Neutrophil (primary cell): ENCODE measurements at regions not wholly inside any gene's neighbourhood (a gene's known extent, or its start where the extent isn't known, plus 50 kb on each side); places are given as distances from the start of the nearest gene placed in this dataset.
"Not testable (repeated sequence)": the region's sequence is repeated elsewhere in the genome, so short reads cannot be mapped to it uniquely, and the experiment has no call there.

Experiments
- H3K27ac ChIP-seq: fragments of 200-600 bp; sonication (generic); 2 replicates; pipeline ENCODE4 v1.5.1; 2016; ENCODE audit warnings: mild to moderate bottlenecking, moderate library complexity
- H3K27me3 ChIP-seq: fragments of 200-600 bp; sonication (generic); 2 replicates; pipeline ENCODE4 v1.6.0; 2016; ENCODE audit warnings: mild to moderate bottlenecking
- H3K36me3 ChIP-seq: fragments of 200-600 bp; sonication (generic); 2 replicates; pipeline ENCODE4 v1.5.1; 2017
- H3K4me1 ChIP-seq, 2 experiments: fragments of 200-600 bp in 1 of 2; sonication (generic) in 1 of 2; 1 replicate in 1 of 2; 2 replicates in 1 of 2; pipeline versions ENCODE4 v1.5.1 to v1.6.1; 2013 to 2016; ENCODE audit warnings: low read depth in 1 of 2, low read length in 1 of 2, mild to moderate bottlenecking in 1 of 2, moderate library complexity in 1 of 2; ENCODE audit not compliant: control insufficient read depth in 1 of 2, insufficient read depth in 1 of 2
- H3K4me3 ChIP-seq, 2 experiments: fragments of 200-600 bp in 1 of 2; sonication (generic) in 1 of 2; 1 replicate in 1 of 2; 2 replicates in 1 of 2; pipeline ENCODE4 v1.5.1; 2013 to 2016; ENCODE audit warnings: low read depth in 1 of 2, low read length in 1 of 2, mild to moderate bottlenecking in 1 of 2, moderate library complexity in 1 of 2
- H3K9me3 ChIP-seq: fragments of 200-600 bp; sonication (generic); 2 replicates; pipeline ENCODE4 v1.5.1; 2016
- CTCF ChIP-seq: fragments of 200-600 bp; sonication (generic); IDR thresholded peaks from 2 replicates; pipeline ENCODE4 v1.5.1; 2016; ENCODE audit warnings: antibody characterized with exemption

DNA sequence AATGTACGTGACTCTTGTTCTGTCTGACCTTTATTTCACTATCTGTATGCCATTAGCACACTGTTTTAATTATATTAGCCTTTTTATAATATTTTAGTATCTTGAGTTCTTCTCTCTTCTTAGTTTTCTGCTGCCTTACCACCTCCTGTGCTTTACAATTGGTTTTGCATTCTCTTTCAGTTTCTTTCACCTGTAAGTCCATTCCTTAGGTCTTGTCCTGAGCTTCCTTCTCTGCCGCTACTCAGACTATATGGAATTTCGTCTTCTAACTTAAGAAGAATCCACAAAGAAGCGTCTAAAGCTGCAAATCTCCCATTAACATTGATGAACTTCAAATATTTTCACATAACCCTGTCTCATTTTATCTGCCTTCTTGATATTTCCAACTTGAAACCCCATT is 642.9 kb downstream of the MAT2B start:
- H3K4me1 ChIP-seq, result no peaks in the 10 kb centered on the region
- H3K36me3 ChIP-seq, result no peaks in the 10 kb centered on the region
- H3K9me3 ChIP-seq, result no peaks in the 10 kb centered on the region
- no peak overlapping the region for H3K27ac ChIP-seq
- TF ChIP-seq CTCF, result no peak
- no peaks in the 10 kb centered on the region for H3K27me3 ChIP-seq
- no peak overlapping the region for H3K4me3 ChIP-seq

- not testable (repeated sequence) for H3K27me3 ChIP-seq, H3K4me1 ChIP-seq, H3K27ac ChIP-seq, H3K4me3 ChIP-seq, H3K9me3 ChIP-seq, H3K36me3 ChIP-seq
Measured at GRCh38 chr5:164152539-164152938, 647.1 kb downstream of the MAT2B start.

GRCh38 chr5:164153469-164154172 is 648.2 kb downstream of the MAT2B start:
- H3K4me3 ChIP-seq, result no peak overlapping the region
- no peaks in the 10 kb centered on the region for H3K9me3 ChIP-seq
- TF ChIP-seq CTCF, result no peak
- no peaks in the 10 kb centered on the region for H3K4me1 ChIP-seq
- no peaks in the 10 kb centered on the region for H3K27me3 ChIP-seq
- no peak overlapping the region for H3K27ac ChIP-seq
- no peaks in the 10 kb centered on the region for H3K36me3 ChIP-seq

DNA sequence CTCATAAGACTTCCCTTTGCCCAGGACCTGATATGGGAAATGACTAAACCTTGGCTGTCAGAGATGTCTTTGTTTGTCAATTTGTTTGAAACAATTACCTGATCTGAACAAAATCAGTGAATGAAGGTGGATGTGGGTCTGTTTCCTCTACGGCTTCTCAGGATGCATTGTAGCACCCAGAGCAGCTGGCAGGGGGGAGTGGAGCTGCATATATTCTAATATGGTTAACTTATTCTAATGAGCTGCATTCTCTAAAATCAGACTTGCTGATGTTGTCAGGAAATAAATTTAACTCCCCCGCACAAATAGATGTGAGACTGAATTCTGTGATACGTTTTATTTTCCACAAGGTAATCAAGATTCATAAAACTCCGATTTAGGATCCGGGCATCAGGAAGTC is 665.4 kb downstream of the MAT2B start:
- TF ChIP-seq CTCF, result no peak
- Histone ChIP-seq H3K36me3 (no peaks in the 10 kb centered on the region), H3K4me3 (no peak overlapping the region), H3K27me3 (no peaks in the 10 kb centered on the region), H3K9me3 (no peaks in the 10 kb centered on the region), H3K4me1 (no peaks in the 10 kb centered on the region), H3K27ac (no peak overlapping the region)

DNA sequence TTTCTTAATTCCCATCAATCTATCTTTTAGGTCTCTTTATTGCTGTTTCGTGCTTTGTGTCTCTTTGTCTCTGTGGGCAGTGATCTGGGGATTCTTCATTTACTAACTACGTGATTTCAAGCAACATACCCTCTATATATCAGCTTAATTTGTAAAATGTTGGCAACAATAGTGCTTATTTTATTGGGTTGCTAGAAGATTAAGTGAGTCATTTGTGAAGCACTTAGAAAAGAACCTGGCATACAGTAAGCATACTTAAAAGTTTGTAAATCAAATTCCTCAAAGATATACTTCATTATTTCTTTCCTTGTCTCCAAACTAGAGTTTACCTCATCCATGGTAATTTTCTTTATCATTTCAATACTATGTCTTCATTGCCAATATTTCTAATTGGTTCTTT is 669.7 kb downstream of the MAT2B start:
- H3K9me3 ChIP-seq, result no peaks in the 10 kb centered on the region
- H3K27ac ChIP-seq, result no peak overlapping the region
- no peak for TF ChIP-seq CTCF
- H3K4me1 ChIP-seq, result no peaks in the 10 kb centered on the region
- H3K27me3 ChIP-seq, result no peaks in the 10 kb centered on the region
- H3K36me3 ChIP-seq, result no peaks in the 10 kb centered on the region
- H3K4me3 ChIP-seq, result no peak overlapping the region

- H3K9me3 ChIP-seq, result no peaks in the 10 kb centered on the region
- no peak for TF ChIP-seq CTCF
- no peaks in the 10 kb centered on the region for H3K36me3 ChIP-seq
- no peaks in the 10 kb centered on the region for H3K27me3 ChIP-seq
- no peak overlapping the region for H3K27ac ChIP-seq
- no peaks in the 10 kb centered on the region for H3K4me1 ChIP-seq
- H3K4me3 ChIP-seq, result no peak overlapping the region
Measured at GRCh38 chr5:164179406-164179805, 674.0 kb downstream of the MAT2B start.
